MM.1S (cell line): ENCODE measurements at regions not wholly inside any gene's neighbourhood (a gene's known extent, or its start where the extent isn't known, plus 50 kb on each side); places are given as distances from the start of the nearest gene placed in this dataset.

ENCODE experiments used
- DNase-seq: peaks from one replicate; pipeline ENCODE4 v3.0.0-alpha.2; 2015
- H2AFZ ChIP-seq: fragments of 300-600 bp; sonication (generic); 2 replicates; pipeline ENCODE4 v1.6.0; 2016; ENCODE audit warnings: antibody characterized with exemption, low read length
- H3F3A ChIP-seq: fragments of 300-600 bp; sonication (generic); 2 replicates; pipeline ENCODE4 v1.6.1; 2016; ENCODE audit warnings: mild to moderate bottlenecking, antibody characterized with exemption, low read length, moderate library complexity, mixed read lengths; ENCODE audit not compliant: insufficient read depth
- H3K27ac ChIP-seq: fragments of 300-600 bp; sonication (generic); 2 replicates; pipeline ENCODE4 v1.5.1; 2016; ENCODE audit warnings: mild to moderate bottlenecking, low read length
- H3K27me3 ChIP-seq: fragments of 300-600 bp; sonication (generic); replicated peaks from 2 replicates; pipeline ENCODE4 v1.6.0; 2016; ENCODE audit warnings: low read length; ENCODE audit not compliant: insufficient read depth
- H3K36me3 ChIP-seq: fragments of 300-600 bp; sonication (generic); replicated peaks from 2 replicates; pipeline ENCODE4 v1.6.1; 2016; ENCODE audit warnings: mild to moderate bottlenecking, low read length, mixed read lengths; ENCODE audit not compliant: insufficient read depth
- H3K4me1 ChIP-seq: fragments of 300-600 bp; sonication (generic); 2 replicates; pipeline ENCODE4 v1.6.1; 2016; ENCODE audit warnings: low read length, mixed read lengths
- H3K4me2 ChIP-seq: fragments of 300-600 bp; sonication (generic); 2 replicates; pipeline ENCODE4 v1.6.0; 2016; ENCODE audit warnings: low read depth, low read length
- H3K4me3 ChIP-seq: fragments of 300-600 bp; sonication (generic); 2 replicates; pipeline ENCODE4 v1.5.1; 2016; ENCODE audit warnings: low read length, mixed read lengths
- H3K79me2 ChIP-seq: fragments of 300-600 bp; sonication (generic); 2 replicates; pipeline ENCODE4 v1.6.1; 2016; ENCODE audit warnings: mixed run types, low read length, mixed read lengths
- H3K9ac ChIP-seq: fragments of 300-600 bp; sonication (generic); 2 replicates; pipeline ENCODE4 v1.6.1; 2016; ENCODE audit warnings: low read length, mixed read lengths
- H3K9me2 ChIP-seq: fragments of 300-600 bp; sonication (generic); replicated peaks from 2 replicates; pipeline ENCODE4 v1.6.1; 2016; ENCODE audit warnings: mild to moderate bottlenecking, low read length, mixed read lengths; ENCODE audit not compliant: insufficient read depth
- H3K9me3 ChIP-seq: fragments of 300-600 bp; sonication (generic); replicated peaks from 2 replicates; pipeline ENCODE4 v1.6.1; 2016; ENCODE audit warnings: mild to moderate bottlenecking, low read length, mixed read lengths; ENCODE audit not compliant: insufficient read depth
- H4K20me1 ChIP-seq: fragments of 300-600 bp; sonication (generic); 2 replicates; pipeline ENCODE4 v1.6.1; 2016; ENCODE audit warnings: mild to moderate bottlenecking, low read length, moderate library complexity, mixed read lengths; ENCODE audit not compliant: insufficient read depth
- EZH2 ChIP-seq: fragments of 300-600 bp; sonication (generic); optimal IDR thresholded peaks from 2 replicates; pipeline ENCODE3; 2017; ENCODE audit warnings: low read depth, mild to moderate bottlenecking, antibody characterized with exemption, low read length, mixed read lengths
- EZH2phosphoT487 ChIP-seq: fragments of 300-600 bp; sonication (generic); IDR thresholded peaks from 2 replicates; pipeline ENCODE4 v1.6.1; 2018; ENCODE audit warnings: antibody characterized with exemption, low read length
- TF ChIP-seq, protein P1 (sequence below): fragments of 300-600 bp; sonication (generic); IDR thresholded peaks from 2 replicates; pipeline ENCODE4 v1.5.1; 2016; ENCODE audit warnings: antibody characterized with exemption, low read length, mixed read lengths

DNA sequence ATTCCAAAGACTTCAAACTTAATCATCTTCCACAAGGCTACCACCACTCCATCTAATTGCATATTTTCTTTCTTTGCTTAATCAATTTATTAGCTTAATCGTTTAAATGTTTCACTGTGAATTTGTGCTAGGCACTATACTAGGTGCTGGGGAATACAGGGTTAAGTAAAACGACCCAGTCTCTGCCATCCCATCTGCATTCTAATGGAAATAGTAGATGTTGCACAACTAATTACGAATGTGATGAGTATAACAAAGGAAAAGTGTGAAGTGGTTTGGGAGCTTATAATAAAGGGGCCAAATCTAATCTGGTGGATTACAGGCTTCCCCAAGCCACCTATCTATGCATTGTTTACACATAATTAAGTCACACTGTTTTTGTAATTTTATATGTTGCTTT lies 147.1 kb downstream of the FAM181B start:
- Histone ChIP-seq H3K27ac (no peak overlapping the region), H2AFZ (no peak overlapping the region), H3K9ac (no peak overlapping the region), H3F3A (no peaks in the 10 kb centered on the region), H3K27me3 (no peaks in the 10 kb centered on the region), H3K9me3 (no peaks in the 10 kb centered on the region), H3K4me3 (no peak overlapping the region), H3K4me1 (no peaks in the 10 kb centered on the region), H3K4me2 (no peak overlapping the region), H3K9me2 (no peaks in the 10 kb centered on the region), H3K36me3 (no peaks in the 10 kb centered on the region), H4K20me1 (no peaks in the 10 kb centered on the region), H3K79me2 (no peaks in the 10 kb centered on the region)
- TF ChIP-seq, protein P1, sequence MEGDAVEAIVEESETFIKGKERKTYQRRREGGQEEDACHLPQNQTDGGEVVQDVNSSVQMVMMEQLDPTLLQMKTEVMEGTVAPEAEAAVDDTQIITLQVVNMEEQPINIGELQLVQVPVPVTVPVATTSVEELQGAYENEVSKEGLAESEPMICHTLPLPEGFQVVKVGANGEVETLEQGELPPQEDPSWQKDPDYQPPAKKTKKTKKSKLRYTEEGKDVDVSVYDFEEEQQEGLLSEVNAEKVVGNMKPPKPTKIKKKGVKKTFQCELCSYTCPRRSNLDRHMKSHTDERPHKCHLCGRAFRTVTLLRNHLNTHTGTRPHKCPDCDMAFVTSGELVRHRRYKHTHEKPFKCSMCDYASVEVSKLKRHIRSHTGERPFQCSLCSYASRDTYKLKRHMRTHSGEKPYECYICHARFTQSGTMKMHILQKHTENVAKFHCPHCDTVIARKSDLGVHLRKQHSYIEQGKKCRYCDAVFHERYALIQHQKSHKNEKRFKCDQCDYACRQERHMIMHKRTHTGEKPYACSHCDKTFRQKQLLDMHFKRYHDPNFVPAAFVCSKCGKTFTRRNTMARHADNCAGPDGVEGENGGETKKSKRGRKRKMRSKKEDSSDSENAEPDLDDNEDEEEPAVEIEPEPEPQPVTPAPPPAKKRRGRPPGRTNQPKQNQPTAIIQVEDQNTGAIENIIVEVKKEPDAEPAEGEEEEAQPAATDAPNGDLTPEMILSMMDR = no peak
- no peak for TF ChIP-seq EZH2phosphoT487
- TF ChIP-seq EZH2 = no peak
- DNase-seq = no peak

DNA sequence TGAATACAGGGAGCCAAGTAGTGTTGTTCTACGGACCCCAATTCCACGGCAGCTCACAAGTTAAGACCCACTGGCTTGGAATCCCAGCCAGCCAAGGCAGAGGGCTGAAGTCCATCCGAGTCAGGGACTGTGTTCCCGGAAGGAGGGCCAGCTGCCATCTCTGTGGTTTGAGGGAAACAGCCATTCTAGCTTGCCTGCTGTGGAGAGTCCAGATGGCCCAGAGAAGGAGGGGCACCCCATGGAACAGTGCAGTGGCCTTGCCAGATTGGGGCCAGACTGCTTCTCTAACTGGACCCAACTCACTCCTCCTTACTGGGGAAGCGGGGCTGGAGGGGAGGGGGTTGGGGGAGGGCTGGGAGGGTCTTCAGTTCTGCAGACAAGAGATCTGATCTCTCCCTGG lies 156.4 kb downstream of the FAM181B start:
- no peak overlapping the region for H3K9ac ChIP-seq
- no peak overlapping the region for H3K4me2 ChIP-seq
- TF ChIP-seq EZH2 = no peak
- TF ChIP-seq, protein P1 = no peak
- no peak for TF ChIP-seq EZH2phosphoT487
- no peaks in the 10 kb centered on the region for H4K20me1 ChIP-seq
- H3K9me3 ChIP-seq = no peaks in the 10 kb centered on the region
- H3K79me2 ChIP-seq = no peaks in the 10 kb centered on the region
- H3K4me3 ChIP-seq = no peak overlapping the region
- H3K4me1 ChIP-seq = no peaks in the 10 kb centered on the region
- no peak overlapping the region for H3K27ac ChIP-seq
- DNase-seq = no peak
- H3K27me3 ChIP-seq = no peaks in the 10 kb centered on the region
- no peaks in the 10 kb centered on the region for H3K9me2 ChIP-seq
- H3K36me3 ChIP-seq = no peaks in the 10 kb centered on the region
- no peaks in the 10 kb centered on the region for H3F3A ChIP-seq
- no peak overlapping the region for H2AFZ ChIP-seq

DNA sequence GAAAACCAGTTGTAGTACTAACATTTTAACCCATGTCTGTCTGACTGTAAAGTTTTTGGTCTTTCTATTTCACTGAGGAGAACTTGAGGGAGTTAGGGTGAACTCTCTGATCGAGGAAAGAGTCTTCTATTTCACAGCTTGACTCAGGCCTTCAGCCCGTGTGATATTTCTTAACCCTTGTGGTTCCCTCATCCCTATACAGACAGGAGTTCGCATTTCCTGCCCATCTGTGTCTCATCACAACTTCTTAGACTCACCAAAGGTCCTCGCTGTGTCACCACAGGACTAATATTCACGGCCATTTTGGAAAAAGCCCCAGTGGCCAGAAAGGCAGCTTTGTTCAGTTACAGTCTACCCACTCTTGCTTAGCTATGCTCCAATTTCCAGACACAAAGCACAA lies 172.8 kb downstream of the FAM181B start:
- no peak for DNase-seq
- no peaks in the 10 kb centered on the region for H4K20me1 ChIP-seq
- H3K9ac ChIP-seq = no peak overlapping the region
- H3K27ac ChIP-seq = no peak overlapping the region
- H3K27me3 ChIP-seq = no peaks in the 10 kb centered on the region
- H3K9me2 ChIP-seq = no peaks in the 10 kb centered on the region
- H3K4me3 ChIP-seq = no peak overlapping the region
- peaks cover 20% of the 10 kb centered on the region for H3K4me1 ChIP-seq
- H3K79me2 ChIP-seq = no peaks in the 10 kb centered on the region
- no peak overlapping the region for H3K4me2 ChIP-seq
- H3K36me3 ChIP-seq = no peaks in the 10 kb centered on the region
- H2AFZ ChIP-seq = no peak overlapping the region
- H3K9me3 ChIP-seq = no peaks in the 10 kb centered on the region
- no peak for TF ChIP-seq EZH2
- TF ChIP-seq EZH2phosphoT487 = no peak
- TF ChIP-seq, protein P1 = no peak
- H3F3A ChIP-seq = no peaks in the 10 kb centered on the region
